Prostate gland (tissue), 2 donors: ENCODE measurements at regions not wholly inside any gene's neighbourhood (a gene's known extent, or its start where the extent isn't known, plus 50 kb on each side); places are given as distances from the start of the nearest gene placed in this dataset.

Experiments used
- DNase-seq: peaks from one replicate; pipeline ENCODE4 v3.0.0-alpha.2; 2019; ENCODE audit warnings: low spot score
- H3K27ac ChIP-seq, 2 donors: fragments of 200-600 bp; sonication (generic); 2 replicates each; pipeline ENCODE4 v1.5.1; 2017 to 2019
- H3K27me3 ChIP-seq: fragments of 200-600 bp; sonication (generic); replicated peaks from 2 replicates; pipeline ENCODE4 v1.5.1; 2019; ENCODE audit not compliant: insufficient read depth
- H3K36me3 ChIP-seq, 2 donors: fragments of 200-600 bp; sonication (generic); 1 replicate in 1 of 2; 2 replicates in 1 of 2; pipeline versions ENCODE4 v1.5.1 to v1.8.1; 2017 to 2019
- H3K4me1 ChIP-seq: fragments of 200-600 bp; sonication (generic); replicated peaks from 2 replicates; pipeline ENCODE4 v1.5.1; 2019
- H3K4me3 ChIP-seq, 2 donors: fragments of 200-600 bp; sonication (generic); 2 replicates each; pipeline ENCODE4 v1.5.1; 2017 to 2019
- H3K9me3 ChIP-seq: fragments of 200-600 bp; sonication (generic); 2 replicates; pipeline ENCODE4 v1.5.1; 2017
- POLR2A ChIP-seq: fragments of 450-650 bp; IDR thresholded peaks from one replicate; pipeline ENCODE4 v1.6.1; 2016; ENCODE audit warnings: antibody characterized with exemption, mild to moderate bottlenecking
- POLR2AphosphoS5 ChIP-seq: sonication (generic); formaldehyde crosslinking; IDR thresholded peaks from one replicate; pipeline ENCODE4 v1.6.1; 2017; ENCODE audit warnings: antibody characterized with exemption
- WGBS: methylation state at CpG from one replicate; pipeline ENCODE4 v1.1.5; 2018; 5-methylcytosine and 5-hydroxymethylcytosine counted together
- intact Hi-C: fragments of 100-400 bp; cut with DNase I; formaldehyde crosslinking; loops from one replicate; pipeline ENCODE4 v1.14.2; 2022
- TF ChIP-seq, protein P1 (sequence below), 4 experiments: fragments of 200-600 bp in 2 of 4; fragments of 450-650 bp in 2 of 4; sonication (generic) in 2 of 4; IDR thresholded peaks; 1 replicate in 3 of 4; 2 replicates in 1 of 4; pipeline ENCODE4 v1.5.1; 2016 to 2019; ENCODE audit warnings: antibody characterized with exemption in 4 of 4, mild to moderate bottlenecking in 2 of 4, moderate library complexity in 2 of 4

DNA sequence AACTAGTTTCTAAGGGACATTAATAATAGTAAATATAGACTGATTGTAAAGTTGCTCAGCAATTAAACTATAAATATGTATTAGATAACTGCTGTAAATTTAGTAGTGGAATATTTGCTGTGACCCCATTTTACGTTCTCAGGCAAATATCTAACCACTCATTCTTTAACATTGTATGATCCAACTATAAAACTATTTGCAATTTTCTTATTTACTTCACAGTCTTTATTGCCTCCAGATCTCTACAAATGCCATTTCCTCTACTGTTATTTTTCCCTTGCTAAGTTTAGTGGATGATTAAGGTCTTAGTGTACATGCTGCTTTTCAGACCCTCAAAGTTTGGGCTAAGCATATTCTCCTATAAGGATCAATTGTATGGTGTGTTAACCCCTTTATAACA, 526.2 kb upstream of the ST8SIA4 start:
- WGBS, result 26% methylated on average over 1 of the region's 1 CpG
- intact Hi-C loops, result no loop called here
- H3K4me3 ChIP-seq, result no peak overlapping the region

DNA sequence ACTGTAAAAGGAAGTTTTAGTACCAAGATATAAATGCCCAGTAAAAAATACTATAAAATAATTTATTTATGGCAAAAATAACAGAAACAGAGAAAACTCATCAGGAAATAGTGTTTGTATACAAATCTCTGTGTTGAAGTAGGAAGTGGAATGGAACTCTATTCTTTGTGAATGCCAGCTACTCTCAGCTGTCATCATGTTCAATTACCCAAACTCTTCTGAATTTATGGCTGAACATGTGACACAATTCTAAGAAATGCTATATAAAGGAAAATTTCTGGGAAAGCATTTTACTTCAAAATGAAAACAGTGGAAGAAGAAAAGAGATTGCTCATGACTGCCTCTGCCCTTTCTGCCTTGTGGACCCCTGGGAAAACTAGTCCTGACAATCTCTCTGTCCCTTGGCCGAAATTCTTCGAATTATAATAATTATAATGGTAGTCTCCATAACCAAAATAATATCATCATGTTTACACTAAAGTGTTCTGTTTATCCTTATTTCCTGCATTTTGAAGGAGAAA, 522.3 kb upstream of the ST8SIA4 start:
- no peaks in the 10 kb centered on the region for H3K4me1 ChIP-seq
- no peaks in the 10 kb centered on the region for H3K9me3 ChIP-seq
- intact Hi-C loops, result no loop called here
- DNase-seq, result no peak
- WGBS, result 86% methylated on average over 2 of the region's 2 CpGs
- no peak overlapping the region for H3K27ac ChIP-seq
- TF ChIP-seq POLR2A, result no peak
- no peak for TF ChIP-seq POLR2AphosphoS5
- TF ChIP-seq, protein P1, sequence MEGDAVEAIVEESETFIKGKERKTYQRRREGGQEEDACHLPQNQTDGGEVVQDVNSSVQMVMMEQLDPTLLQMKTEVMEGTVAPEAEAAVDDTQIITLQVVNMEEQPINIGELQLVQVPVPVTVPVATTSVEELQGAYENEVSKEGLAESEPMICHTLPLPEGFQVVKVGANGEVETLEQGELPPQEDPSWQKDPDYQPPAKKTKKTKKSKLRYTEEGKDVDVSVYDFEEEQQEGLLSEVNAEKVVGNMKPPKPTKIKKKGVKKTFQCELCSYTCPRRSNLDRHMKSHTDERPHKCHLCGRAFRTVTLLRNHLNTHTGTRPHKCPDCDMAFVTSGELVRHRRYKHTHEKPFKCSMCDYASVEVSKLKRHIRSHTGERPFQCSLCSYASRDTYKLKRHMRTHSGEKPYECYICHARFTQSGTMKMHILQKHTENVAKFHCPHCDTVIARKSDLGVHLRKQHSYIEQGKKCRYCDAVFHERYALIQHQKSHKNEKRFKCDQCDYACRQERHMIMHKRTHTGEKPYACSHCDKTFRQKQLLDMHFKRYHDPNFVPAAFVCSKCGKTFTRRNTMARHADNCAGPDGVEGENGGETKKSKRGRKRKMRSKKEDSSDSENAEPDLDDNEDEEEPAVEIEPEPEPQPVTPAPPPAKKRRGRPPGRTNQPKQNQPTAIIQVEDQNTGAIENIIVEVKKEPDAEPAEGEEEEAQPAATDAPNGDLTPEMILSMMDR (IDR thresholded peaks at IDR 0.05), result no peak
- H3K27me3 ChIP-seq, result no peaks in the 10 kb centered on the region
- H3K36me3 ChIP-seq, result no peaks in the 10 kb centered on the region
- H3K4me3 ChIP-seq, result no peak overlapping the region

More for the DNA sequence above, 526.2 kb upstream of the ST8SIA4 start:
- DNase-seq, result no peak
- Histone ChIP-seq H3K4me1 (no peaks in the 10 kb centered on the region), H3K27ac (no peak overlapping the region), H3K27me3 (no peaks in the 10 kb centered on the region), H3K36me3 (no peaks in the 10 kb centered on the region), H3K9me3 (no peaks in the 10 kb centered on the region)
- TF ChIP-seq POLR2AphosphoS5 (no peak), POLR2A (no peak)
- TF ChIP-seq, protein P1 (IDR thresholded peaks at IDR 0.05), result no peak

DNA sequence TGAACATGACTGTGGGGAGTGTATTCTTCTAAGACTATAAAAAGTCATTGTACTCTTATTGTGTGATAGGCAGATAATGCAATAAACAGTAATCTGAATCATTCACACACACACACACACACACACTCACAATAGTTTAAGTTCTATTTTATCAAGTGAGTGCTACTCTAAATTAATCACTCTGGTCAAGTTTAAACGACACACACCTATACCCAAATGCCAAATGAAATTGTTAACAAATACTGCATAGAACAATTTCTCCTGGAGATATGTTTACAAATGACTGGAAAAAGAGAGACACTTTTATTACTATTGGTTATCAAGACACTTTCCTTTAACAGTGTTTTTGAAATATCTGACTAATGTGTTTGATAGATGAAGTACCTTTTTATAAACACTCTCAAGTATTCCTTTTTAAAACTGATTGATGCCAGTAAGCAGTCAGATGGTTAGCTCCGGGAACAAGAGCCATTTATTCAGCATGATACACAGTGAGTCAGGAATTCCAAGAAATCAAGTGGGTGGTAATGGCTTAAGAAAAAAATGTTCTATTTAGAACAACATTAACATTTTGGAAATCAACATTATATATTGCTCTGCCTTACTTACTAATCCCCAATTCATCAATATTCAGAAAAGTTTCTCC, 521.6 kb upstream of the ST8SIA4 start:
- DNase-seq, result no peak
- H3K4me3 ChIP-seq, result no peak overlapping the region
- no peaks in the 10 kb centered on the region for H3K4me1 ChIP-seq
- no peaks in the 10 kb centered on the region for H3K9me3 ChIP-seq
- TF ChIP-seq, protein P1 (IDR thresholded peaks at IDR 0.05), result no peak
- TF ChIP-seq POLR2A (no peak), POLR2AphosphoS5 (no peak)
- 12% methylated on average over 2 of the region's 2 CpGs for WGBS
- no peaks in the 10 kb centered on the region for H3K36me3 ChIP-seq
- H3K27me3 ChIP-seq, result no peaks in the 10 kb centered on the region
- no peak overlapping the region for H3K27ac ChIP-seq
- intact Hi-C loops, result no loop called here

DNA sequence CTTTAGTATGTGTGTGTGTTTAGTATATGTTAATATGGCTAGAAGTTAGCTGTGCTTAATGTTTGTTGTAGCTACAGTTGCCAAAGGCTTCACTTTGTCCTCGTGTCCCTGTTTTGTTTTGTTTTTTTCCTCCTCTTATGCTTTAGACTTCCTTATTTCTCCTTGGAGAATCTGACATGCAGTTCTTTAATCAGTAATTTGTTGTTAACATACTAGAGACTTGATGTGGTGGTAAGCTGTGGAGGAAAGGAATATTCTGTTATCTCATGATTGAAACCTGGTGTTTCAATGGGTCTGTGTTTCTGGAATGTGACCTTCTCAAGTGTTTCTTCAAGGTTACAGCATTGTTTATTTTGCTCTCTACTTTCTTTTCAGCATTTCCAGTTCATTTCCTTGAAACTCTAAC, 515.6 kb upstream of the ST8SIA4 start:
- no peak overlapping the region for H3K4me3 ChIP-seq
- intact Hi-C loops, result no loop called here
- 12% methylated on average over 1 of the region's 1 CpG for WGBS
- no peaks in the 10 kb centered on the region for H3K36me3 ChIP-seq
- no peak overlapping the region for H3K27ac ChIP-seq
- no peak for DNase-seq
- TF ChIP-seq POLR2A, result no peak
- TF ChIP-seq, protein P1 (IDR thresholded peaks at IDR 0.05), result no peak
- TF ChIP-seq POLR2AphosphoS5, result no peak
- no peaks in the 10 kb centered on the region for H3K9me3 ChIP-seq
- H3K4me1 ChIP-seq, result no peaks in the 10 kb centered on the region
- H3K27me3 ChIP-seq, result no peaks in the 10 kb centered on the region

DNA sequence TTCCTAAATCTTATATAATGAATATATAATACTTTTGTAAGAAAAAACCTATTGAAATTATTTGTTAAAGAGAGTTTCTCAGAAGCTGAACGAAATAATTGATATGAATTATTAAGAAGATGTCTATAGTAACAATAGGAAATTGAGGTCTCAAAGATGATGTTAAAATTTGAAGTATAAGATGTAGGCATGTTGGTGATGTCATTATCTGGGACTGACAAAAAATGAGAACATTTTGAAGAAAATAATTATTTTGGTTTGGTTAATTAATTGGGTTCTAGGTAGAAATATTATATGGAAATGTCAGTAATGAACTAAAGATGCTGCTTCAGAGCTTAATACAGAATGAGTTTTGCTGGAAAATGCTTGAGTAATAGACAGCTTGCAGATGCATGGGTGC, 501.4 kb upstream of the ST8SIA4 start:
- H3K36me3 ChIP-seq, result no peaks in the 10 kb centered on the region
- H3K9me3 ChIP-seq, result no peaks in the 10 kb centered on the region
- no peak overlapping the region for H3K27ac ChIP-seq
- no peak for DNase-seq
- H3K27me3 ChIP-seq, result no peaks in the 10 kb centered on the region
- no peaks in the 10 kb centered on the region for H3K4me1 ChIP-seq
- no peak overlapping the region for H3K4me3 ChIP-seq
- no peak for TF ChIP-seq POLR2AphosphoS5
- TF ChIP-seq, protein P1 (IDR thresholded peaks at IDR 0.05), result no peak
- TF ChIP-seq POLR2A, result no peak
- WGBS, result 86% methylated on average over 1 of the region's 1 CpG
- intact Hi-C loops, result no loop called here
